GM19099 (cell line): ENCODE measurements at regions not wholly inside any gene's neighbourhood (a gene's known extent, or its start where the extent isn't known, plus 50 kb on each side); places are given as distances from the start of the nearest gene placed in this dataset.

Experiments
- POLR2A ChIP-seq: IDR thresholded peaks from 3 replicates; pipeline ENCODE4 v1.6.1; 2011; ENCODE audit warnings: low read depth; ENCODE audit not compliant: insufficient read length; ENCODE audit errors: extremely low read depth

DNA sequence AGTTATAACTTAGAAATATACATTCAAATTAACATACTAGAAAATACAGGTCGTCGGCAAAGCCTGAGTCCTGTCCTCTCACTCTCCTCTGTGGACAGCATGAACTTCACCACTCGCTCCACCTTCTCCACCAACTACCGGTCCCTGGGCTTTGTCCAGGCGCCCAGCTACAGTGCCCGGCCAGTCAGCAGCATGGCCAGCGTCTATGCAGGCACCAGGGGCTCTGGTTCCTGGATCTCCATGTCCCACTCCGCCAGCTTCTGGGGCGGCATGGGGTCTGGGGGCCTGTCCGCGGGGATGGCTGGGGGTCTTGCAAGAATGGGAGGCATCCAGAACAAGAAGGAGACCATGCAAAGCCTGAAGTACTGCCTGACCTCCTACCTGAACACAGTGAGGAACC is 319.4 kb downstream of the ZFHX3 start:
- no peak for TF ChIP-seq POLR2A

DNA sequence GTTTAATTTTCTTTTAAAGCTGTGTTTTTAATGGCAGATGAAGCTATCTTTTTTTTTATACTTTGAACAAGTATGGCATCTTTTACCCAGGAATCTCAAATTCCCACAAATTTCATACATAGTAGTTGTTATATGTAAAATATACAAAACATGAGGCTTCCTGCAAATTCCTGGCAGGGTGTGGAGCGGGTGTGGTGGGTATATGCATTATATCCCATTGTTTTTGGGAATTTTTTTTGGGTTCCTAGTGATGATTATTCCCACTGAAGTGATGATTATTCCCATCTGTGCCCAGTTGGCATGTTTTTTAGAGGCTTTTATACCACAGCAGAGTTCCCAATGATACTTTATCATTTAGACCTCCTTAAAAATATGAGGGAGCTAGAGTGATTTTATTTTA is 320.4 kb downstream of the ZFHX3 start:
- TF ChIP-seq POLR2A, result no peak

DNA sequence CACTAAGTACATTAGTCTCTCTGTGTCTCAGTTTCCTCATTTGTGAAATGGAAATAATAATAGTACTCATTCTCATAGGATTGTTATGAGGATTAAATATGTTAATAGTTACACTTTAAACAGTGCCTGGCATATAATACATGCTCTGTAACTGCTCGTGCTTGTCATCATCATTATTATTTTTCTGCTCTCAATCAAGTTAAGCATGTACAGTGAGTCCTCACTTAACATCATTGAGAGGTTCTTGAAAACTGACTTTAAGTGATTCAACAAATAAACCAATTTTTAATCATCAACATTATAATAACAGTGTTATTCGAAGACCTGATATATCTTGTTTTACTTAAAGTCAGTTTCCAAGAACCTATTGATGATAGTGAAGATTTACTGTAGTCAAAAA is 322.3 kb downstream of the ZFHX3 start:
- no peak for TF ChIP-seq POLR2A

DNA sequence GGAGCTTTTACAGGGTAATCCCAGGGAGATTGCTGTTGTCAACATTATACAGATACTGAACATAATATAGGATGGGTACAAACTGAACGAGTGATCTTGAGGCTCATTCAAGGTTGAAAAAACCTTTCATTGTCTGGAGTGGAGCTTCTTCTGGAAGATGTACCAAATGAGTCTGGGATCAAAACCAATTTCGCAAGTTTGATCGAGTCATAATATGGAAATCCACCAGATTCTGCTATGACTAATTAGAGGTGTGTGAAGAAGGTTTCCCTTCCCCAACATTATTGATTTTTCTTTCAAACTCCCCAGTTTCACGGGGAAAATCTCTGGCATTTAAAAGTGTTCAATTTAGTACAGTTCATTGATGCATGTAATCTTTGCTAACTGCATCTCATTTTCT is 324.1 kb downstream of the ZFHX3 start:
- TF ChIP-seq POLR2A, result no peak

DNA sequence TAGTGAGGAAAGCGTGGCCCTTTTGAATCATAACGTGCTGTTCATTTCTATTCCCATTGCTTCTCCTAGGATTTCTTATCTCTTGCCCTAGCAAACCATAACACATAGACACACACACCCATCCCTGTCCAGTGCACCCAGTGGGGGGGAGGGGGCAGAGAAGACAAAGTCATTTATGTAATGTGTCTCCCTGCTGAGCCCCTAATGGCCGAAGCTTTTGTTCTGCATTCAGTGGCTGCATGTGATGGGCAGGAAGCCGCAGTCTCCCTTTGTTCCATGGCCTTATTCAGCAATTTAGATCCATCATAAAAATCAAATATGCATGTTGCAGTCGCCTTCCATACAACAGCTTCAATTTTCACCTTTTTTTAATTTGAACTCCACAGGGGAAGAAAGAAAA is 325.4 kb downstream of the ZFHX3 start:
- TF ChIP-seq POLR2A, result no peak

DNA sequence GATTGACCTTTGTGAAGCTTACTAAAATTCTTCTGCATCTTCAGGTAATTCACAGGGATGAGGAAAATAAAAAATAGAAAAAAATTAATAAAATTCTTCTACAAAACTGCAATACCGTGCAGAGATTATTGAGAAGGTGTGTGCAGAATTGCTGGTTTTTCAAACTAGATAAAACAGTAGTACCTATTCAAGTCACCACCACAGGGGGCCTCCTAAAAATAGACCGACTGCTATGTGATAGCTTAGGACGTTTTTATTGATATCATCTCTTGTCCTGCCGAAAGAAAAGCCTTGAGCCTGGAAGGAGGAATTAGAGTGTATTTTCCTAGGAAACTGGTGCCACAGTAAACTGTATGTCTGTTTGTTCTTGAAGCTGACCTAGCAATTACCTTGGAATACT is 325.9 kb downstream of the ZFHX3 start:
- no peak for TF ChIP-seq POLR2A

DNA sequence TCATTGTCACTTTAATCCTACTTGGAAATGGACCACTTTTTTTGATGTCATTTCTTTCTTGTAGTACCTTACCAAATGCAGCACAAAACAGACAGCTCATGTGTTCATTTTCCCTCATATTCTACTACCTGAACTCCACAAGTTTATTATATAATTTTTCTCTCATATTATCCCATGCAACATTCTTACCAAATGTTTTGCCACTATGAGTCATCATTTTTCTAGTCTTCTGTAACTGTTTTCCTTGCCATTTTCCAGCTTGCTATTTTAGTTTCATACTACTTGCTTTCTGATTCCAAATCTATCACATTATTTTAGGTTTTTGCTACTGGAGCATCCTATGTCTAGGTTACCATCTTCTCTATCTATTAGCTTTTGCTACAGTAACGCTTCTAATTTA is 332.7 kb downstream of the ZFHX3 start:
- no peak for TF ChIP-seq POLR2A

DNA sequence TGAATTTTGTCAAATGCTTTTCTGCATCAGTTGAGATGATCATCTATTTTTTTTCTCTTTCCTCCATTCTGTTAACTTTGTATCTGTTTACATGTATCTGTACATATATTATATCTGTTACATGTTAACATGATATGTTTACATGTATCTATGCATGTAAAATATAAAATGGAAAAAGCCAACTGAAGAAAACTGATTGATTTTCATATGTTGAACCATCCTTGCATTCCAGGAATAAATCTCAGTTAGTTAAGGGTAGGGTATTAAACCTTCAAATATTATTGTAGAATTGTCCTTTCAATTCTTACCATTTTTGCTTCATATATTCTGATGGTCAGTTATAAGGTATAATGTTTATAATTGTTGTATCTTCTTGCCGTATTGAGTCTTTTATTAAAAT is 336.1 kb downstream of the ZFHX3 start:
- TF ChIP-seq POLR2A, result no peak

DNA sequence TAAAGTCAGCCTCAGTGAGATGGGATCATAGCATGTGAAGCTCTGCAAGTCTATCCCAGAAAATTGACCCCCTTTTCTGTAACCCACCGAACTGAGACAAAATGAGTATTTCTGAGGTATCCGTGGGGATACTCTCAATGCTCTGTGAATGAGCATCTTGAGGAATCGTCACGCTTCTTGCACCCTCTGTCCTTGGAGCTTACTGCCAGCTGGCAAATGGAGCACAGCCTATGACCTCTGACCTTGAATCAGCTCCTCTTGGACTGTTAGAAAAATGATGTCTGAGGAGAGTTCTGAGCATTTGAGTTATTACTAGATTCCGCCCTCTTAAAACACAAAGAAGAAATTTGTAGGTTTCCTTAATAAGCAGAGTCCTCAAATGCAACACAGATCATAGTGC is 342.1 kb downstream of the ZFHX3 start:
- no peak for TF ChIP-seq POLR2A

DNA sequence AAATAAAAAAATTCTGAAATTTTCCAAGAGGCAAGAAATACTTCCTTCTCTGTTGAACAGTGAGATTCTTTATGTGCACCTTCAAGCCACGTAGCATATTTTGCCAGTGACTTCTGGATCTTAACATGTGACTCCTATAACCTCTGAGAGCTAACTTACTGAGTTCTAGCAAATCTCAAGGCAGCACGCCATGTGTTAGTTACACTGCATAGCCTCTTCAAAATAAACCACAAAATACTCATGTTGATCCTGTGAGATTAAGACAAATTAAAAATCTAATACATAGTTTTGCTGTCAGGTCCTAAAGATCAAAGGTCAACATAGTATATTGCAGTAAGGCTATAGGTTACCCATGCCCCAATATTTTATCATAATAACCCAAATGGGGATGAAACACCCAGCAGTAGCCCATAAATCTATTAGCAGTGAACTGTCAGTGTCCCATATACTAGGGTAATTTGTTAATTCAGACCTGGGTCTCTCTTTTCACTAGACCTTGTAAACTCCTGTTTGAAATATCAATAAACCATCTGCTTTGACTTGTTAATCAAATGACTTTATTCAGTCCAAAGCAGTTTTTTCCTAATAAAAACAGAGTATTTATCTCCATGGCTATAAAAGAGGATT is 343.1 kb downstream of the ZFHX3 start:
- no peak for TF ChIP-seq POLR2A

DNA sequence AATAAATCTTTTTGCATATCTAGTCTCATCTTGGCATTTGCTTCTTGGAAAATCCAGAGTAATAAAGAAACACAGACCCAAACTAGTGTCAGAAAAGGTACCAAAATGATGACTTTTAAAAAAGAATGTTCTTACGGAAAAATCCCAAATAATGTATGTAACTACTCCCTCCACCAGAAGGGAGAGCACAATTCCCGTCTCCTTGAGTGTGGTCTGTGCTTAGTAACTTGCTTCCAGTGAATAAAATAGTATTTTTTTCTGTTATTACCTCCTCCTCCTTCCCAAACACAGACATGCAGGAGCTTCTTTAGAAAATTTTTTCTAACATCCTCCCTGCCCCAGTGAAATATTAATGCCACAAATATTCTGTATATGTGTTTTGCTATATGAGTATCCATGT is 358.1 kb downstream of the ZFHX3 start:
- no peak for TF ChIP-seq POLR2A

DNA sequence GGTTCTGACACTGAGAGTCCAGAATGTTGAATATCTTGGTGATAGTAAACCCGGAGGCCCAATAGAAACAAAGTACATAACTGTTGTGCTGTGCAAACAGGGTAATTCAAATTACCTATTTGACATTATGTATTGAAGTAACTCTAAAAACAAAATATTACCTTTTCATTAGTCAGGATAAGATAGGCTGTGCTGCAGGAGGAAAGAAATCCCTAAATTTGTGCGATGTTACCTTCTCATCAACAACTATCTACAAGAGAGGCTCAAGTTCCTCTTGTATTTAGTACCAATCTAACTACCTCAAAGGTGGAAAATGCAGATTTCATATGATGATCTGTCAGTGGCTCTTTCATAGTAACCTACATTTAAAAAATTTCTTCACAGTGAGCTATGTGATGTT is 367.2 kb downstream of the ZFHX3 start:
- no peak for TF ChIP-seq POLR2A

DNA sequence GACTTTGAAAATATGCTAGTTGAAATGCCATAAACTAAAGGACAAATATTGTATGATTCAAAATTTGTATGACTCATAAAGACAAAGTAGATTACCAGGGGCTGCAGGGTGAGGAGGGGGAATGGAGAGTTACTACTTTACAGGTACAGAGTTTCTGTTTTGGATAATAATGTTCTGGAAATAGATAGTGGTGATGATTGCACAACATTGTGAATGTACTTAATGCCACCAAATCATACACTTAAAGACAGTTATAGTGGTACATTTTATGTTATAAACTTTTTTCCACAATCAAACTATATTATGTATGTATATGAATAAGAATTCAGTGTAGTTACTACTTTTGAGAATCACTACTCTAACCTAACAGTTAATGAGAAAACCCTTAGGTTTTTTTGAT is 368.1 kb downstream of the ZFHX3 start:
- no peak for TF ChIP-seq POLR2A

DNA sequence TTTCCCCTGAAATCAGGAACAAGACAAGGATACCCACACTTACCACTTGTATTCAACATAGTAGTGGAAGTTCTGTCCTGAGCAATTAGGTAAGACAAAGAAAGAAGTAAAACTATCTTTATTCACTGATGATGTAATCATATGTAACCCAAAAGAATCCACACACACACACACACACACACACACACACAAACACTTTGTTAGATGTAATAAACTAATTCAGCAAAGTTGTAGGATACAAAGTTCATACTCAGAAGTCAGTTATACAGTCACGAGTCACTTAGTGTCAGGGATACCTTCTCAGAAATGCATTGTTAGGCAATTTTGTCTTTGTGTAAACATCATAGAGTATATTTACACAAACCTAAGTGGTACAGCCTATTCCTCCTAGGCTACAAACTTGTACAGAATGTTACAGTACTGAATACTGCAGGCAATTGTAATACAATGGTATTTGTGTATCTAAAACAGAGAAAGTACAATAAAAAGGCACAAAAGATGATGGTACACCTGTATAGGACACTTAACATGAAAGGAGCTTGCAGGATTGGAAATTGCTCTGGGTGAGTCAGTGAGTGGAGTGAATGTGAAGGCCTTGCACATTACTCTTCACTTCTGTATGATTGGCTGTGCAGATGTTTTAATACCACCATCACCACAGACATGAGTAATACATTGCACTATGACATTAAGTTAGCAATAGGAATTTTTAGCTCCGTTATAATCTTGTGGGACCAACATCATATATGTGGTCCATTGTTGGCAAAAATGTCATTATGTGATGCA is 370.1 kb downstream of the ZFHX3 start:
- TF ChIP-seq POLR2A, result no peak

DNA sequence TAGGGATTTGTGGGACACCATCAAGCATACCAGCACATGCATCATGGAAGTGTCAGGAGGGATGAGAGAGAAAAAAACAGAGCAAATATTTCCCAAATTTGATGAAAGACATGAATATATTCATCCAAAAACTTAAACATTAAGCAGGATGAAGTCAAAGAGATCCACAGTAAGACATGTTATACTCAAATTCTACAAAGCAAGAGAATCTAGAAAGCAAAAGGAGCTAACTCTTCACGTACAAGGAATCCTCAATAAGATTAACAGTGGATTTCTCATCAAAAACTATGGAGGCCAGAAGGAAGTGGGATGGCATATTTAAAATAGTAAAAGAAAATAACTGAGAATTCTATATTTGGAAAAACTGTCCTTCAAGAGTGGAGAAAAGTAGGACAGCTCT is 374.8 kb downstream of the ZFHX3 start:
- no peak for TF ChIP-seq POLR2A

DNA sequence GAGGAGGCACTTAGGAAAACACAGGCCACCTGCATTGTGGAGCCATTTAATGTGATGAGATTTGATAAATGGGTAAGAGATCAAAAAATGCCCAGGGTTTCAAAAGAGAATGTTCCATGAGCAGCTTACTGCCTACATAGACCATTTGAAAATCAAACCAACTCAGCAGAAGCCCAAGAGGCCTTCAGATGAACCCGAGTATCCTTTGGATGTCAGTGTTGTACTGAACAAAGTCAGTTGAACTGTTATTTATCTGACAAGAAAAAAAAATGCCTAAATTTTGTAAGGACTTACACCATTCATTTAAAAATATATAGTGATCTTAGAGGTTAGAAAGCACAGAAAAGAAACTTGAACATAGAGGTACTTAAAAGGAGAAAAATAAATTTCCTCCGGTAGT is 381.7 kb downstream of the ZFHX3 start:
- no peak for TF ChIP-seq POLR2A

DNA sequence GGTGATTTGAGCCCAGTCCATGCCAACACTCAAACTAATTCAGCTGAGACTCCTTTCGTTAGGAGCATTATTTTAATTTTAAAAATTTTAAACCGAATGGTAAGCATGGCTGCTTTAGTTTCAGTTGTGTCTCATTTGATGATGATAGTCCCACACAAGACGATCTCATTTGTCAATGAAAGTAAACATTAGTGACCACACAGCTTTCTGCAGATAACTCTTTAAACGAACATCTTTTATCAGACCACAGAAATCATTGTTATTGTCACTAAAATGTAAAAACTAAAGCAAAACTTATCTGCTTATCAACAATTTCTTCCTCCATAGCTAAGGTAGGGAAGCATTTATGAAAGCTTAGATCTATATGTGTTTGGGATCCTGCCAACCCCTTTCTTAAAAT is 382.2 kb downstream of the ZFHX3 start:
- no peak for TF ChIP-seq POLR2A
